ENCODE measurements at regions not wholly inside any gene's neighbourhood (a gene's known extent, or its start where the extent isn't known, plus 50 kb on each side); places are given as distances from the start of the nearest gene placed in this dataset.

- DNase-seq (ENCODE audit: low spot score): no peak
- in situ Hi-C loops (cut with MboI; ENCODE audit: low pct_unique_long_range_greater_than_20kb, low sequenced_read_pairs, unreplicated experiment): no loop called here
- TF ChIP-seq CTCF (IDR thresholded peaks at IDR 0.05; ENCODE audit: extremely low read depth, insufficient read depth, missing control alignments): no peak
Measured at GRCh38 chr16:72372087-72373045, 200.4 kb upstream of the PMFBP1 start.

GRCh38 chr16:72371307-72372086 is 199.5 kb upstream of the PMFBP1 start:
- in situ Hi-C loops (cut with MboI; ENCODE audit: low pct_unique_long_range_greater_than_20kb, low sequenced_read_pairs, unreplicated experiment): no loop called here
- no peak for DNase-seq (ENCODE audit: low spot score)
- TF ChIP-seq CTCF (IDR thresholded peaks at IDR 0.05; ENCODE audit: extremely low read depth, insufficient read depth, missing control alignments): no peak

- no peak for TF ChIP-seq CTCF (IDR thresholded peaks at IDR 0.05; ENCODE audit: extremely low read depth, insufficient read depth, missing control alignments)
- in situ Hi-C loops (cut with MboI; ENCODE audit: low pct_unique_long_range_greater_than_20kb, low sequenced_read_pairs, unreplicated experiment): no loop called here
- DNase-seq (ENCODE audit: low spot score): no peak
Measured at GRCh38 chr16:72369274-72369673, 197.3 kb upstream of the PMFBP1 start.

- TF ChIP-seq CTCF (IDR thresholded peaks at IDR 0.05; ENCODE audit: extremely low read depth, insufficient read depth, missing control alignments): no peak
- no peak for DNase-seq (ENCODE audit: low spot score)
- in situ Hi-C loops (cut with MboI; ENCODE audit: low pct_unique_long_range_greater_than_20kb, low sequenced_read_pairs, unreplicated experiment): no loop called here
Measured at GRCh38 chr16:72367851-72368250, 195.9 kb upstream of the PMFBP1 start.

GRCh38 chr16:72362973-72363372 is 191.0 kb upstream of the PMFBP1 start:
- in situ Hi-C loops (cut with MboI; ENCODE audit: low pct_unique_long_range_greater_than_20kb, low sequenced_read_pairs, unreplicated experiment): no loop called here
- no peak for DNase-seq (ENCODE audit: low spot score)
- TF ChIP-seq CTCF (IDR thresholded peaks at IDR 0.05; ENCODE audit: extremely low read depth, insufficient read depth, missing control alignments): no peak

- DNase-seq (ENCODE audit: low spot score): no peak
- no peak for TF ChIP-seq CTCF (IDR thresholded peaks at IDR 0.05; ENCODE audit: extremely low read depth, insufficient read depth, missing control alignments)
- in situ Hi-C loops (cut with MboI; ENCODE audit: low pct_unique_long_range_greater_than_20kb, low sequenced_read_pairs, unreplicated experiment): no loop called here
Measured at GRCh38 chr16:72362476-72362875, 190.5 kb upstream of the PMFBP1 start.

Measured in GM13977 (cell line).